ENCODE measurements at regions not wholly inside any gene's neighbourhood (a gene's known extent, or its start where the extent isn't known, plus 50 kb on each side); places are given as distances from the start of the nearest gene placed in this dataset.

DNA sequence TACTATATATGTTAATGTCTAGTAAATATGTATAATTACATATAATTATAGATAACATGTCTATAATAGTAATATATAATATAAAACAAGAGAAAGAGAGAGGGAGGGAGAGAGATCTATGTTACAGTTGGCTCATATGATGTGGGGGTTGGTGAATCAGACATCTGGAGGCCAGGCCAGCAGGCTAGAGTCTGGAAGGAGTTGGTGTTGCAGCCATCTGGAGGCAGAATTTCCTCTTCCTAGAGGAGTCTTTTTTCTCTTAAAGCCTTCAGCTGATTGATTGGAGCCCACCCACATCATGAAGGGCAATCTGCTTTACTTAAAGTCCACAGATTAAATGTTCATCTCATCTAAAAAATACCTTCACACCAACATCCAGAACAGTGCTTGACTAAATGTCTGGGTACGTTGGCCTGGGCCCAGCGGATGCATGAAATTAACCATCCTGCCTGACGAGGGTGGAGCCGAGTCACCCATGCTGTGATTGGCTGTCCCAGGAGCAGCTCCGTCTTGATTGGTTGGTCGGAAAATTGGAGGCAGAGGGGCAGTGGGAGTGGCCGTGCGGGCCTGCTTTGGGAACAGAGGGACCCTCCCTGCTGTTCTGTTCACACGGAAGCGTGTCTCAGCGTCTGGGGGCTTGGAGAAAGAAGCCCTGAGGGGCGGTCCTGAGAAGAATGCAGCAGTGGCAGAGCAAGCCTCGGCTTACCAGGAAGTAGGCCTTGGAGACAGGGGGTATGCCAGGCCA is 392.4 kb downstream of the QKI start:
- no peak for ATAC-seq
- TF ChIP-seq TCF4 (CRISPR knock-in tag; IDR thresholded peaks at IDR 0.05; ENCODE audit: borderline replicate concordance) (peak; percentile 20; the same call in 1 of the 2 replicates), ISL1 (CRISPR knock-in tag; IDR thresholded peaks at IDR 0.05) (no peak)
- TF ChIP-seq, protein P1, sequence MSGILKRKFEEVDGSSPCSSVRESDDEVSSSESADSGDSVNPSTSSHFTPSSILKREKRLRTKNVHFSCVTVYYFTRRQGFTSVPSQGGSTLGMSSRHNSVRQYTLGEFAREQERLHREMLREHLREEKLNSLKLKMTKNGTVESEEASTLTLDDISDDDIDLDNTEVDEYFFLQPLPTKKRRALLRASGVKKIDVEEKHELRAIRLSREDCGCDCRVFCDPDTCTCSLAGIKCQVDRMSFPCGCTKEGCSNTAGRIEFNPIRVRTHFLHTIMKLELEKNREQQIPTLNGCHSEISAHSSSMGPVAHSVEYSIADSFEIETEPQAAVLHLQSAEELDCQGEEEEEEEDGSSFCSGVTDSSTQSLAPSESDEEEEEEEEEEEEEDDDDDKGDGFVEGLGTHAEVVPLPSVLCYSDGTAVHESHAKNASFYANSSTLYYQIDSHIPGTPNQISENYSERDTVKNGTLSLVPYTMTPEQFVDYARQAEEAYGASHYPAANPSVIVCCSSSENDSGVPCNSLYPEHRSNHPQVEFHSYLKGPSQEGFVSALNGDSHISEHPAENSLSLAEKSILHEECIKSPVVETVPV (CRISPR knock-in tag; IDR thresholded peaks at IDR 0.05): no peak
- TF ChIP-seq, protein P2, sequence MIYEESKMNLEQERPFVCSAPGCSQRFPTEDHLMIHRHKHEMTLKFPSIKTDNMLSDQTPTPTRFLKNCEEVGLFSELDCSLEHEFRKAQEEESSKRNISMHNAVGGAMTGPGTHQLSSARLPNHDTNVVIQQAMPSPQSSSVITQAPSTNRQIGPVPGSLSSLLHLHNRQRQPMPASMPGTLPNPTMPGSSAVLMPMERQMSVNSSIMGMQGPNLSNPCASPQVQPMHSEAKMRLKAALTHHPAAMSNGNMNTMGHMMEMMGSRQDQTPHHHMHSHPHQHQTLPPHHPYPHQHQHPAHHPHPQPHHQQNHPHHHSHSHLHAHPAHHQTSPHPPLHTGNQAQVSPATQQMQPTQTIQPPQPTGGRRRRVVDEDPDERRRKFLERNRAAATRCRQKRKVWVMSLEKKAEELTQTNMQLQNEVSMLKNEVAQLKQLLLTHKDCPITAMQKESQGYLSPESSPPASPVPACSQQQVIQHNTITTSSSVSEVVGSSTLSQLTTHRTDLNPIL (CRISPR knock-in tag; IDR thresholded peaks at IDR 0.05; ENCODE audit: low read depth): no peak

DNA sequence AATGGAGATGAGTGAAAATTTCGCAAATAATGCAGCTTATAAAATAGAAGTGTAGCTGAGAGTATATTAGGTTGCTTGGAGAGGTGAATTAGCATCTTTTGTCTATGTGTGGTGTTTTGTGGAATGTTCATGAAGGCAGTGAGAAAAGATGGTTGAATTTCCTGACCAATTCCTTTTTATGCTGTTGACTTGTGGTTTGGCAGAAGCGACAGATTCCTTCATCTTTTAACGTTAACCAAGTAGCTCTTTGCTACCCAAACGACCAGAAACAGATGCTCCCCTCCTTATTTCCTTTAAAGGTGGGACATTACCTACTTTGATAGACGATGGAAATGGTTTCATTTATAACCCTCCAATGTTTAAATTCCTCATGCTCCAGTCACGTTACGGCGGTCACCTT is 390.5 kb downstream of the QKI start:
- TF ChIP-seq PPARA (CRISPR knock-in tag; IDR thresholded peaks at IDR 0.05; ENCODE audit: borderline replicate concordance): no peak
- TF ChIP-seq, protein P3, sequence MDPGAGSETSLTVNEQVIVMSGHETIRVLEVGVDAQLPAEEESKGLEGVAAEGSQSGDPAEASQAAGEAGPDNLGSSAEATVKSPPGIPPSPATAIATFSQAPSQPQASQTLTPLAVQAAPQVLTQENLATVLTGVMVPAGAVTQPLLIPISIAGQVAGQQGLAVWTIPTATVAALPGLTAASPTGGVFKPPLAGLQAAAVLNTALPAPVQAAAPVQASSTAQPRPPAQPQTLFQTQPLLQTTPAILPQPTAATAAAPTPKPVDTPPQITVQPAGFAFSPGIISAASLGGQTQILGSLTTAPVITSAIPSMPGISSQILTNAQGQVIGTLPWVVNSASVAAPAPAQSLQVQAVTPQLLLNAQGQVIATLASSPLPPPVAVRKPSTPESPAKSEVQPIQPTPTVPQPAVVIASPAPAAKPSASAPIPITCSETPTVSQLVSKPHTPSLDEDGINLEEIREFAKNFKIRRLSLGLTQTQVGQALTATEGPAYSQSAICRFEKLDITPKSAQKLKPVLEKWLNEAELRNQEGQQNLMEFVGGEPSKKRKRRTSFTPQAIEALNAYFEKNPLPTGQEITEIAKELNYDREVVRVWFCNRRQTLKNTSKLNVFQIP (CRISPR knock-in tag; IDR thresholded peaks at IDR 0.05; ENCODE audit: borderline replicate concordance, low read depth): no peak
- TF ChIP-seq, protein P4, sequence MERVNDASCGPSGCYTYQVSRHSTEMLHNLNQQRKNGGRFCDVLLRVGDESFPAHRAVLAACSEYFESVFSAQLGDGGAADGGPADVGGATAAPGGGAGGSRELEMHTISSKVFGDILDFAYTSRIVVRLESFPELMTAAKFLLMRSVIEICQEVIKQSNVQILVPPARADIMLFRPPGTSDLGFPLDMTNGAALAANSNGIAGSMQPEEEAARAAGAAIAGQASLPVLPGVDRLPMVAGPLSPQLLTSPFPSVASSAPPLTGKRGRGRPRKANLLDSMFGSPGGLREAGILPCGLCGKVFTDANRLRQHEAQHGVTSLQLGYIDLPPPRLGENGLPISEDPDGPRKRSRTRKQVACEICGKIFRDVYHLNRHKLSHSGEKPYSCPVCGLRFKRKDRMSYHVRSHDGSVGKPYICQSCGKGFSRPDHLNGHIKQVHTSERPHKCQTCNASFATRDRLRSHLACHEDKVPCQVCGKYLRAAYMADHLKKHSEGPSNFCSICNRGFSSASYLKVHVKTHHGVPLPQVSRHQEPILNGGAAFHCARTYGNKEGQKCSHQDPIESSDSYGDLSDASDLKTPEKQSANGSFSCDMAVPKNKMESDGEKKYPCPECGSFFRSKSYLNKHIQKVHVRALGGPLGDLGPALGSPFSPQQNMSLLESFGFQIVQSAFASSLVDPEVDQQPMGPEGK (CRISPR knock-in tag; IDR thresholded peaks at IDR 0.05; ENCODE audit: borderline replicate concordance): no peak
- no peak for TF ChIP-seq ESRRG (CRISPR knock-in tag; IDR thresholded peaks at IDR 0.05)
- TF ChIP-seq, protein P1 (CRISPR knock-in tag; IDR thresholded peaks at IDR 0.05): no peak
- TF ChIP-seq BACH2 (CRISPR knock-in tag; IDR thresholded peaks at IDR 0.05; ENCODE audit: borderline replicate concordance): no peak
- TF ChIP-seq ZNF565 (CRISPR knock-in tag; conservative IDR thresholded peaks at IDR 0.05; ENCODE audit: low read depth): no peak
- TF ChIP-seq CSDC2 (CRISPR knock-in tag; IDR thresholded peaks at IDR 0.05): no peak
- TF ChIP-seq, protein P5, sequence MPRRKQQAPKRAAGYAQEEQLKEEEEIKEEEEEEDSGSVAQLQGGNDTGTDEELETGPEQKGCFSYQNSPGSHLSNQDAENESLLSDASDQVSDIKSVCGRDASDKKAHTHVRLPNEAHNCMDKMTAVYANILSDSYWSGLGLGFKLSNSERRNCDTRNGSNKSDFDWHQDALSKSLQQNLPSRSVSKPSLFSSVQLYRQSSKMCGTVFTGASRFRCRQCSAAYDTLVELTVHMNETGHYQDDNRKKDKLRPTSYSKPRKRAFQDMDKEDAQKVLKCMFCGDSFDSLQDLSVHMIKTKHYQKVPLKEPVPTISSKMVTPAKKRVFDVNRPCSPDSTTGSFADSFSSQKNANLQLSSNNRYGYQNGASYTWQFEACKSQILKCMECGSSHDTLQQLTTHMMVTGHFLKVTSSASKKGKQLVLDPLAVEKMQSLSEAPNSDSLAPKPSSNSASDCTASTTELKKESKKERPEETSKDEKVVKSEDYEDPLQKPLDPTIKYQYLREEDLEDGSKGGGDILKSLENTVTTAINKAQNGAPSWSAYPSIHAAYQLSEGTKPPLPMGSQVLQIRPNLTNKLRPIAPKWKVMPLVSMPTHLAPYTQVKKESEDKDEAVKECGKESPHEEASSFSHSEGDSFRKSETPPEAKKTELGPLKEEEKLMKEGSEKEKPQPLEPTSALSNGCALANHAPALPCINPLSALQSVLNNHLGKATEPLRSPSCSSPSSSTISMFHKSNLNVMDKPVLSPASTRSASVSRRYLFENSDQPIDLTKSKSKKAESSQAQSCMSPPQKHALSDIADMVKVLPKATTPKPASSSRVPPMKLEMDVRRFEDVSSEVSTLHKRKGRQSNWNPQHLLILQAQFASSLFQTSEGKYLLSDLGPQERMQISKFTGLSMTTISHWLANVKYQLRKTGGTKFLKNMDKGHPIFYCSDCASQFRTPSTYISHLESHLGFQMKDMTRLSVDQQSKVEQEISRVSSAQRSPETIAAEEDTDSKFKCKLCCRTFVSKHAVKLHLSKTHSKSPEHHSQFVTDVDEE (CRISPR knock-in tag; IDR thresholded peaks at IDR 0.05): no peak
- TF ChIP-seq RARB (CRISPR knock-in tag; IDR thresholded peaks at IDR 0.05): no peak
- TF ChIP-seq ZC3H10 (CRISPR knock-in tag; IDR thresholded peaks at IDR 0.05): no peak
- TF ChIP-seq, protein P2 (CRISPR knock-in tag; IDR thresholded peaks at IDR 0.05; ENCODE audit: low read depth): no peak
- TF ChIP-seq ZFP30 (CRISPR knock-in tag; IDR thresholded peaks at IDR 0.05): no peak
- TF ChIP-seq SNAI2 (CRISPR knock-in tag; IDR thresholded peaks at IDR 0.05): no peak
- TF ChIP-seq TOX (CRISPR knock-in tag; IDR thresholded peaks at IDR 0.05; ENCODE audit: borderline replicate concordance): no peak
- TF ChIP-seq ZFP3 (CRISPR knock-in tag; IDR thresholded peaks at IDR 0.05): no peak
- no peak for TF ChIP-seq TCF4 (CRISPR knock-in tag; IDR thresholded peaks at IDR 0.05; ENCODE audit: borderline replicate concordance)
- ATAC-seq: no peak

All from SK-N-SH treated with all-trans-retinoic acid at 6 μM for 48 hours (cell line).